Epithelial cell of prostate (primary cell): ENCODE measurements at regions not wholly inside any gene's neighbourhood (a gene's known extent, or its start where the extent isn't known, plus 50 kb on each side); places are given as distances from the start of the nearest gene placed in this dataset.

Experiments
- DNase-seq: peaks from one replicate; pipeline ENCODE4 v3.0.0-alpha.2; 2011; ENCODE audit warnings: low read depth, low spot score
- H3K27ac ChIP-seq: fragments of 450-650 bp; 2 replicates; pipeline ENCODE4 v1.5.1; 2017; ENCODE audit warnings: mild to moderate bottlenecking

- DNase-seq = no peak
- H3K27ac ChIP-seq = no peak overlapping the region
Measured at GRCh38 chr1:244335456-244335855, 116.3 kb downstream of the ADSS2 start.

GRCh38 chr1:244336232-244336899, 115.3 kb downstream of the ADSS2 start:
- H3K27ac ChIP-seq = no peak overlapping the region
- no peak for DNase-seq

- no peak overlapping the region for H3K27ac ChIP-seq
- no peak for DNase-seq
Measured at GRCh38 chr1:244337839-244338238, 113.9 kb downstream of the ADSS2 start.

- no peak overlapping the region for H3K27ac ChIP-seq
- DNase-seq = no peak
Measured at GRCh38 chr1:244339073-244339692, 112.5 kb downstream of the ADSS2 start.

GRCh38 chr1:244339776-244340175, 111.9 kb downstream of the ADSS2 start:
- DNase-seq = no peak
- H3K27ac ChIP-seq = no peak overlapping the region

- no peak overlapping the region for H3K27ac ChIP-seq
- no peak for DNase-seq
Measured at GRCh38 chr1:244340396-244340795, 111.3 kb downstream of the ADSS2 start.

GRCh38 chr1:244341455-244342450, 110.0 kb downstream of the ADSS2 start:
- DNase-seq = peak; percentile 88
- peak overlapping the region; percentile 63 for H3K27ac ChIP-seq

GRCh38 chr1:244344001-244344400, 107.7 kb downstream of the ADSS2 start:
- H3K27ac ChIP-seq = no peak overlapping the region
- no peak for DNase-seq

GRCh38 chr1:244346972-244347618, 104.6 kb downstream of the ADSS2 start:
- no peak overlapping the region for H3K27ac ChIP-seq
- no peak for DNase-seq

GRCh38 chr1:244347942-244348341, 103.8 kb downstream of the ADSS2 start:
- no peak for DNase-seq

GRCh38 chr1:244349103-244349531, 102.6 kb downstream of the ADSS2 start:
- H3K27ac ChIP-seq = no peak overlapping the region
- DNase-seq = no peak

More at GRCh38 chr1:244347942-244348341, 103.8 kb downstream of the ADSS2 start:
- H3K27ac ChIP-seq = no peak overlapping the region

GRCh38 chr1:244349581-244350001, 102.1 kb downstream of the ADSS2 start:
- no peak overlapping the region for H3K27ac ChIP-seq
- DNase-seq = no peak

- no peak overlapping the region for H3K27ac ChIP-seq
- DNase-seq = no peak
Measured at GRCh38 chr1:244350027-244350426, 101.7 kb downstream of the ADSS2 start.

- H3K27ac ChIP-seq = peak overlapping the region; percentile 94
- no peak for DNase-seq
Measured at GRCh38 chr1:244352156-244352830, 99.4 kb downstream of the ADSS2 start.

- DNase-seq = peak; percentile 79
- H3K27ac ChIP-seq = peak overlapping the region; percentile 94
Measured at GRCh38 chr1:244353551-244354091, 98.1 kb downstream of the ADSS2 start.

GRCh38 chr1:244354810-244355278, 96.9 kb downstream of the ADSS2 start:
- no peak for DNase-seq
- H3K27ac ChIP-seq = peak overlapping the region; percentile 94

- DNase-seq = no peak
Measured at GRCh38 chr1:244356376-244356775, 95.3 kb downstream of the ADSS2 start.

More at GRCh38 chr1:244356376-244356775, 95.3 kb downstream of the ADSS2 start:
- H3K27ac ChIP-seq = no peak overlapping the region
